ENCODE measurements at regions not wholly inside any gene's neighbourhood (a gene's known extent, or its start where the extent isn't known, plus 50 kb on each side); places are given as distances from the start of the nearest gene placed in this dataset.
"Not testable (repeated sequence)": the region's sequence is repeated elsewhere in the genome, so short reads cannot be mapped to it uniquely, and the experiment has no call there.

- intact Hi-C loops (cut with DNase I) = no loop called here
- DNase-seq = no peak
Measured at GRCh38 chr5:25412116-25412661, 767.4 kb upstream of the CDH10 start.

DNA sequence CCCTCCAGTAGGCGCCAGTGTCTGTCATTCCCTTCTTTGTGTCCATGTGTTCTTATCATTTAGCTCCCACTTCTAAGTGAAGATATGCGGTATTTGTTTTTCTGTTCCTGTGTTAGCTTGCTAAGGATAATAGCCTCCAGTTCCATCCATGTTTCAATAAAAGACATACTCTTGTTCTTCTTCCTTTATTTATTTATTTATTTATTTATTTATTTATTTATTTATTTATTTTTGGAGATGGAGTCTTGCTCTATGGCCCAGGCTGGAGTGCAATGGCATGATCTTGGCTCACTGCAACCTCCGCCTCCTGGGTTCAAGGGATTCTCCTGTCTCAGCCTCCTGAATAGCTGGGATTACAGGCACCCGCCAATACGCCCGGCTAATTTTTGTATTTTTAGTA, 762.6 kb upstream of the CDH10 start:
- DNase-seq; intact Hi-C loops (cut with DNase I): not testable (repeated sequence)

GRCh38 chr5:25405850-25406249, 761.1 kb upstream of the CDH10 start:
- DNase-seq = no peak
- intact Hi-C loops (cut with DNase I) = no loop called here

GRCh38 chr5:25399878-25400480, 755.2 kb upstream of the CDH10 start:
- intact Hi-C loops (cut with DNase I) = no loop called here
- no peak for DNase-seq

DNA sequence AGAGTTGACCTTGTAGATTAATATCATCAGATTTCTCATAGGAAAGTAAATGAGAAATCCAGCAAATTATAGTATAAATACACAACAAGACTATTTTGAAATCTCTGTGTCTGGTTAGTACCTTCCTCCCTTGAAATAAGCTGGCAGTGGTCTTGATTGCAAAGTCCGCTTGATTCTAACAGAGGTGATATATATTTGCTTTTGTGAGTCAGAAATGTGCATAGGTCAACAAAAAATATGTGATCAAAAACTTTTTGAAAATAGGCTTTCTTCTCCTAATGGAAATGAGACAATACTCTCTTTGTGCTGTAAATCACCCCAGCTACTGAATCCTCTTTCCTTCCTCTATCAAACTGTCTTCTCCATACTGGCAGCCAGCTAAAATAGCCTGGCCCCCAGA, 749.2 kb upstream of the CDH10 start:
- intact Hi-C loops (cut with DNase I) = no loop called here
- no peak for DNase-seq

DNA sequence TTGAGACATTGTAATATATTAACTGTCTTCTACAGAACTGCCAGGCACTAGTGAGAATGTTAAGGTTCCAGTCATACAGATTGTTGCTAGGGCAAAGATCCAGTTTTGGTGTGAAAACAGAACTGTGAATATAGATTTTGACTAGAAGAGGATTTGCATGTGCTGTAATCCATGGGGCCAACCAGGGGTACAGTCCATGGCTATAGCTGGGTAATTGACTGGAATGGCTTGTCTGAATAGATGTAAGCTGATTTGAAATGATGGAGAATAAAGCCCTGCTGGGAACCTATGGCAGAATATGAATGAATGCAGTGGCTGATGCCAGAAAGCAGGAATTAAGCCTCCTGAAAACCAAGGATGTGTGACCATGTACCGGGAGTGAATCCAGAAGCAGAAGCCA, 748.5 kb upstream of the CDH10 start:
- no peak for DNase-seq
- intact Hi-C loops (cut with DNase I) = no loop called here

GRCh38 chr5:25387953-25388352, 743.2 kb upstream of the CDH10 start:
- intact Hi-C loops (cut with DNase I) = no loop called here
- no peak for DNase-seq

GRCh38 chr5:25362799-25363198, 718.0 kb upstream of the CDH10 start:
- DNase-seq = peak in 1 of 10 donors; percentile 33
- intact Hi-C loops (cut with DNase I) = no loop called here

DNA sequence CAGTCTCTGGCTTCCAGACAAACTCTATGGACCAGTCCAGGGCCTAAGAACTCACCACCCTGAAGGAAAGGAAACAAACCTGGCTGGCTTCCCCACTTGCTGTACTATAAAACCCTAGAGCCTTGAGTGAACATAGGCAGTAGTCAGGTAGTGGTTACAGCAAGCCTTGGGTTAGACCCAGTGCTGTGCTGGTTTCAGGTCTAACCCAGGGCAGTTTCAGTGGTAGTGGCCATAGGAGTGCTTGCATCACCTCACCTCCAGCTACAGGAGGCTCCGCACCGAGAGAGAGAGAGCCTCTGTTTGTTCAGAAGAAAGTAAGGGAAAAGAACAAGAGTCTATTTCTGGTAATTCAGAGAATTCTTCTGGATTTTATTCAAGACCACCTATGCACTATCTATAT, 714.1 kb upstream of the CDH10 start:
- intact Hi-C loops (cut with DNase I) = no loop called here
- DNase-seq = no peak

DNA sequence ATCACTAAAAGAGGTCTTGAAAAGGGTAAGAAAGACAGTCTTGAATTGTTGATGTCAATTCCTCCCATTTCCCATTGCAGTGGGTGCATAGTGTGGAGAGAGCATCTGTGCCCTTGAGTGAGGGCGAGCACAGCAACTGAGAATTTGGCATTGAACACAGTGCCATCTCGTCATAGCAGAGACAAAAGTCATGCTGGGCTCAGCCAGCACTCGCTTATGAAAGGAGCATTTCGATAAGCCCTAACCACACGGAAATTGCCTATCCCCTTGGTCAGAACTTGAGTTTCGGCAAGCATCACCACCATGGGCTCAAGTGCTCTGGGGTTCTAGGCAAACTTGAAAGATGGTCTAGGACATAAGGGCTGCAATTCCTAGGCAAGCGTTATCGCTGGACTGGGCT, 712.8 kb upstream of the CDH10 start:
- intact Hi-C loops (cut with DNase I) = no loop called here
- no peak for DNase-seq

GRCh38 chr5:25349746-25350145, 705.0 kb upstream of the CDH10 start:
- DNase-seq = no peak
- intact Hi-C loops (cut with DNase I) = no loop called here

- intact Hi-C loops (cut with DNase I) = no loop called here
- DNase-seq = no peak
Measured at GRCh38 chr5:25345240-25345771, 700.5 kb upstream of the CDH10 start.

- intact Hi-C loops (cut with DNase I) = no loop called here
- DNase-seq = no peak
Measured at GRCh38 chr5:25339541-25339940, 694.8 kb upstream of the CDH10 start.

DNA sequence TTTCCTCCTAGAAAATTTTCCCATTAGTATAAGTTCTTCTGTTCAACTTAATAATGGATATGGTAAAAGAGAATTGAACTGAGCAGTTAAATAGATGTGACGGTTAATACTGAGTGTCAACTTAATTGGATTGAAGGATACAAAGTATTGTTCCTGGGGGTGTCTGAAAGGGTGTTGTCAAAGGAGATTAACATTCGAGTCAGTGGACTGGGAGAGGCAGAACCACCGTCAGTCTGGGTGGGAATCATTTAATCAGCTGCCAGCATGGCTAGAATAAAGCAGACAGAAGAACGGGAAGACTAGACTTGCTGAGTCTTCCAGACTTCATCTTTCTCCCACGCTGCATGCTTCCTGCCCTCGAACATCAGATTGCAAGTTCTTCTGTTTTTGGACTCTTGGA, 689.6 kb upstream of the CDH10 start:
- no peak for DNase-seq
- intact Hi-C loops (cut with DNase I) = no loop called here

DNA sequence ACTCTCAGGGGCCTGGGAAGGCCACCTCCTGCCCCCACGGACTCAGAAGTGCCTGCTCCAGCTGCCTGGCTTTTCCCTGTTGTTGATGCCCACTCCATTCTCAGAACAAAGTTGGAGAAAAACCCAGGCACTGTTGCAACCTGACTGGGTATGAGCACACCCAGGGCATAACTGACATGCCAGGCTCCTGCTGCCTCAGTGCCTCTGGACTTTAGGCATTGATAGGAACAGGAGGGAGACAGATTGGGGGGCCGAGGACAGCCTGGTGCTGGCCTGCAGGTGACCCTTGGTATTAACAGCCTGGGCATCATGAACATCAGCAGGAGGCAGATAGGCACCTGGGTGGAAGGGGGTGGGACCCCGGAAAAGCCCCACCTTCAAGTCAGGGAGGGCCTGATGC, 685.9 kb upstream of the CDH10 start:
- peak in 1 of 10 donors; percentile 70 for DNase-seq
- intact Hi-C loops (cut with DNase I) = no loop called here

GRCh38 chr5:25327172-25327571, 682.4 kb upstream of the CDH10 start:
- DNase-seq = no peak
- intact Hi-C loops (cut with DNase I) = no loop called here

- no peak for DNase-seq
- intact Hi-C loops (cut with DNase I) = no loop called here
Measured at GRCh38 chr5:25301836-25302235, 657.1 kb upstream of the CDH10 start.

DNA sequence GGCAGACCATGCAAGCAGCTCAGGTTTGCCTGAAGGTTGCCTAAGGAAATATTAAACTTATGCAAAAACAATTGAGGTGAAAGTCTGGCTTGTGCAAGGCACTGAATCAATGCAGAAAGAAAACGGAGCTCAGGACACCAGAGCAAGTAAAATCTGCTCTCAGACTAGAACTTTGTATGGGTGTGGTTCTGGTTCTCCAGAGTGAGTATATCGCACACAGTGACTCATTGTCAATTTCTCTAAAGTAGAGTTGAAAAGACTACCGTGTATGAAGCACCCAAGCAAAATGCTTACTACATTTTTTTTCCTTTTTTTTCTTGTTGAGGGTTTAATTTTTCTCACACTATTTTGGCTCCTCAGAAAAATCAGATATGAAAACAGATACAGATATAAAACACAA, 650.3 kb upstream of the CDH10 start:
- DNase-seq = no peak
- intact Hi-C loops (cut with DNase I) = no loop called here

DNA sequence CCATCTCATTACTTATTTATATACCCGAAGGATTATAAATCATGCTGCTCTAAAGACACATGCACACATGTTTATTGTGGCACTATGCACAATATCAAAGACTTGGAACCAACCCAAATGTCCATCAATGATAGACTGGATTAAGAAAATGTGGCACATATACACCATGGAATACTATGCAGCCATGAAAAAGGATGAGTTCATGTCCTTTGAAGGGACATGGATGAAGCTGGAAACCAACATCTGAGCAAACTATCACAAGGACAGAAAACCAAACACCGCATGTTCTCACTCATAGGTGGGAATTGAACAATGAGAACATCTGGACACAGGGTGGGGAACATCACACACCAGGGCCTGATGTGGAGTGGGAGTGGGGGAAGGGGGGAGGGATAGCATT, 645.0 kb upstream of the CDH10 start:
- intact Hi-C loops (cut with DNase I); DNase-seq: not testable (repeated sequence)

GRCh38 chr5:25286319-25286718, 641.5 kb upstream of the CDH10 start:
- intact Hi-C loops (cut with DNase I) = no loop called here
- no peak for DNase-seq

GRCh38 chr5:25285136-25285535, 640.4 kb upstream of the CDH10 start:
- intact Hi-C loops (cut with DNase I) = no loop called here

DNA sequence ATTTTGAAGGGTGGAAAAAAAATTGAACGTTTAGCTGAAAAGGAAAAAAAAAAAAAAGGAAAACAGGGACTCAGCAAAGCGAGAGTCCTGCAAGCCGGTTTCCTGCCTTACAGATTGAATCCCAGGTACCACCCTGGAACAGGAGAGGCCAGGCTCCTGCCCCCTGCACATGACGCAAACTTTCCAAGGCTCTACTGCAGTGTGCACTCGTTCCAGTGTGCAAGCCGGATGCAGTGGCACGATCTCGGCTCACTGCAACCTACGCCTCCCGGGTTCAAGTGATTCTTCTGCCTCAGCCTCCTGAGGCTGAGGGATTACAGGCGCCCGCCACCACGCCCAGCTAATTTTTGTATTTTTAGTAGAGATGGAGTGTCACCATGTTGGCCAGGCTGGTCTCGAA, 618.7 kb upstream of the CDH10 start:
- peak in 3 of 10 donors; percentile 33 to 68 (median 58) for DNase-seq
- intact Hi-C loops (cut with DNase I) = not testable (repeated sequence)

More at GRCh38 chr5:25285136-25285535, 640.4 kb upstream of the CDH10 start:
- DNase-seq = no peak

DNA sequence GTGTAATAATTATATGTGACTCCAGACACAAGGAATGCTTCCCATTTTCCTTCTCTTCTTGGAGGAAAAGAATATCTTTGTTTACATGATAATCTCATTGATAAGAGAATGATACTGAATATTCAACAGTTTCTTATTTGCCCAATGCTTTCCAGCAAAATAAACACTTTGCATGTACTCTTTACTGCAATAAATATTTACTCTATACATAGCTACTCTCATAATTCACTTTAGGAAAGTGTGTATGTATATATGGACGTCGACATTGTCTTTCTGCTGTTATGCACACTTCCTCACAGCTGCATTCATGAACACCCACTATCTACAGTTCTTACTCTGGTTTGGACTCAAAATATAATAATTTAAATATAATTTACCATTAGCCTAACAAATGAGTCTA, 617.4 kb upstream of the CDH10 start:
- intact Hi-C loops (cut with DNase I) = no loop called here
- no peak for DNase-seq
